Neural progenitor cell (in vitro differentiated cells): ENCODE measurements at regions not wholly inside any gene's neighbourhood (a gene's known extent, or its start where the extent isn't known, plus 50 kb on each side); places are given as distances from the start of the nearest gene placed in this dataset.
"Not testable (repeated sequence)": the region's sequence is repeated elsewhere in the genome, so short reads cannot be mapped to it uniquely, and the experiment has no call there.

ENCODE experiments used
- DNase-seq: peaks from one replicate; pipeline ENCODE4 v3.0.0-alpha.2; 2016; ENCODE audit warnings: low spot score
- H2AFZ ChIP-seq: fragments of 200-600 bp; sonication (generic); replicated peaks from 2 replicates; pipeline ENCODE4 v1.6.1; 2016; ENCODE audit warnings: antibody characterized with exemption
- H3F3A ChIP-seq: fragments of 200-600 bp; sonication (generic); 2 replicates; pipeline ENCODE4 v1.6.1; 2016; ENCODE audit warnings: antibody characterized with exemption, low read depth
- H3K27ac ChIP-seq: fragments of 200-600 bp; sonication (generic); 2 replicates; pipeline ENCODE4 v1.5.1; 2016; ENCODE audit warnings: mild to moderate bottlenecking
- H3K27me3 ChIP-seq: fragments of 200-600 bp; sonication (generic); 2 replicates; pipeline ENCODE4 v1.6.1; 2016; ENCODE audit warnings: mild to moderate bottlenecking, moderate library complexity
- H3K36me3 ChIP-seq: fragments of 200-600 bp; sonication (generic); 2 replicates; pipeline ENCODE4 v1.5.1; 2016
- H3K4me1 ChIP-seq: fragments of 200-600 bp; sonication (generic); 2 replicates; pipeline ENCODE4 v1.6.1; 2016; ENCODE audit warnings: mixed run types
- H3K4me2 ChIP-seq: fragments of 200-600 bp; sonication (generic); 2 replicates; pipeline ENCODE4 v1.6.1; 2016
- H3K4me3 ChIP-seq: fragments of 200-600 bp; sonication (generic); 2 replicates; pipeline ENCODE4 v1.5.1; 2016
- H3K79me2 ChIP-seq: fragments of 200-600 bp; sonication (generic); 2 replicates; pipeline ENCODE4 v1.6.1; 2016; ENCODE audit warnings: low read depth
- H3K9ac ChIP-seq: fragments of 200-600 bp; sonication (generic); 2 replicates; pipeline ENCODE4 v1.6.1; 2016
- H3K9me3 ChIP-seq: fragments of 200-600 bp; sonication (generic); 2 replicates; pipeline ENCODE4 v1.5.1; 2016; ENCODE audit warnings: low read depth
- H4K20me1 ChIP-seq: fragments of 200-600 bp; sonication (generic); 2 replicates; pipeline ENCODE4 v1.6.1; 2016; ENCODE audit warnings: low read depth
- H3K27ac Mint-ChIP-seq: 3 replicates; pipeline ENCODE4 v1.8.0; 2021; ENCODE audit warnings: mixed read lengths
- H3K27me3 Mint-ChIP-seq: 2 replicates; pipeline ENCODE4 v1.8.0; 2022; ENCODE audit warnings: low read depth, mild to moderate bottlenecking, inconsistent platforms, moderate library complexity, mixed read lengths; ENCODE audit not compliant: insufficient read depth
- H3K36me3 Mint-ChIP-seq: 3 replicates; pipeline ENCODE4 v1.8.0; 2021; ENCODE audit warnings: mixed read lengths
- H3K4me1 Mint-ChIP-seq: 3 replicates; pipeline ENCODE4 v1.8.0; 2021; ENCODE audit warnings: mixed read lengths
- H3K4me3 Mint-ChIP-seq: 3 replicates; pipeline ENCODE4 v1.8.0; 2021; ENCODE audit warnings: mild to moderate bottlenecking, moderate library complexity, mixed read lengths
- H3K9me3 Mint-ChIP-seq: 3 replicates; pipeline ENCODE4 v1.8.0; 2020; ENCODE audit warnings: mixed read lengths
- EZH2phosphoT487 ChIP-seq: fragments of 200-600 bp; sonication (generic); IDR thresholded peaks from 2 replicates; pipeline ENCODE4 v1.6.1; 2017; ENCODE audit warnings: antibody characterized with exemption

DNA sequence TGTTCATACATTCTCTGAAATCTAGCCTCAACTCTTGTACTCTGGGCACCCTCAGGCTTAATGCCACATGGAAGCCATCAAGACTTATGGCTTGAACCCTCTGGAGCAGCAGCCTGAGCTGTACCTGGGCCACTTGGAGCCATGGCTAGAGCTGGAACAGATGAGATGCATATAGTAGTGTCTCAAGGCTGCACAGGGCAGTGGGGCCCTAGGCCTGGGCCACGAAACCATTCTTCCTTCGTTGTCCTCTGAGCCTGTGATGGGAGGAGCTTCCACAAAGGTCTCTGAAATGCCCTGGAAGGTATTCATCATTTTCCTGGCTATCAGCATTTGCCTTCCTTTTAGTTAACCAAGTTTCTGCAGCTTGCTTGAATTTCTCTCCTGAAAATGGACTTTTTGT, 1427.2 kb upstream of the PCDH10 start:
- H3F3A ChIP-seq, result no peaks in the 10 kb centered on the region
- Mint-ChIP-seq H3K4me3 (no peak overlapping the region), H3K27ac (no peak overlapping the region), H3K27me3 (no peaks in the 10 kb centered on the region), H3K4me1 (no peaks in the 10 kb centered on the region), H3K9me3 (peaks cover 7% of the 10 kb centered on the region), H3K36me3 (peaks cover 2% of the 10 kb centered on the region)
- H3K4me2 ChIP-seq, result no peak overlapping the region
- no peaks in the 10 kb centered on the region for H3K36me3 ChIP-seq
- no peaks in the 10 kb centered on the region for H3K27me3 ChIP-seq
- TF ChIP-seq EZH2phosphoT487, result no peak
- H3K9ac ChIP-seq, result no peak overlapping the region
- H3K27ac ChIP-seq, result no peak overlapping the region
- H4K20me1 ChIP-seq, result no peaks in the 10 kb centered on the region
- DNase-seq, result no peak
- no peaks in the 10 kb centered on the region for H3K9me3 ChIP-seq
- no peaks in the 10 kb centered on the region for H3K79me2 ChIP-seq
- no peak overlapping the region for H2AFZ ChIP-seq
- no peaks in the 10 kb centered on the region for H3K4me1 ChIP-seq
- no peak overlapping the region for H3K4me3 ChIP-seq

DNA sequence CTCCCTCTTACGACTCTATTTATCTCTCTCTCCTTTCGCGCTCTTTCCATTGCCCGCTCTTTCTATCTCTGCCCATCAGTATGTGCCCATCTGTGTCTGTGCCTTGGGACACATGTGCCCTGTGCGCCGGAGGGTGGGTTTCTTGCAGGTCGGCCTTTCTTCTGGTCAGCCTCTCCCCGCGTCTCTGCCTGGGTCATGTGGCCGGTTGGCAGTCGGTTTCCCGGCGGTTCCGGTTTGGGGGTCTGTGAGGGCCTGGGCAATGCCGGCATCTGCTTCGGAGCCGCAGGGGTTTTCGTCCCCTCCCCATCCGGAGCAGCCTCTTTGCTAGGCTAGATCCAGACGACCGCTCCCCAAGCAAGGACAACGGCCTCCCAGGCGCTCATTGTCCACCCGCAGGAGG, 1426.0 kb upstream of the PCDH10 start:
- H3K79me2 ChIP-seq, H4K20me1 ChIP-seq, H3K9me3 ChIP-seq, H3K4me3 Mint-ChIP-seq, H3K27ac ChIP-seq, H3F3A ChIP-seq, H3K9me3 Mint-ChIP-seq, H2AFZ ChIP-seq, H3K4me1 ChIP-seq, H3K9ac ChIP-seq, H3K27ac Mint-ChIP-seq, H3K27me3 ChIP-seq, H3K4me2 ChIP-seq, DNase-seq, H3K36me3 ChIP-seq, H3K27me3 Mint-ChIP-seq, H3K36me3 Mint-ChIP-seq, H3K4me3 ChIP-seq, H3K4me1 Mint-ChIP-seq: not testable (repeated sequence)

DNA sequence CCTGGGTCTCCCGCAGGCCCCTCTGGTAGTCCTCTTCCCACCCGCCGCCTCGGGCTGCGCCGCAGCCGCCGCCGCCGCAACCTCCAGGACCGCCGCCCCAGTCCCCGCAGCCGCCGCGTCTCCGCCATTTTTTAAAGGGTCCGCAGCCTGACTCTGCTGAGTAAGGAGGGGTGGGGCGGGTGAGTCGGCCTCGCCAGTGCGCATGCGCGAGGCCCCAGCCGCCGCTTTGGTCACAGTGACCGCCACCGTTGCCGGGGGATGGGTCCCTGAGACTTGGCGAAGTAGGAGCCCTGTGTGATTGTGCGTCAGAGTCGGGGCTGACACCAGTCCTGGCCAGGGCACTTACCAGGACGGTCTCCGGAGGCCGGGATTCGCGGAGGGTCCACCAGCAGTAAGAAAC, 1424.2 kb upstream of the PCDH10 start:
- H3K4me1 ChIP-seq, H4K20me1 ChIP-seq, H3K27me3 ChIP-seq, H3K4me1 Mint-ChIP-seq, H3F3A ChIP-seq, H3K4me2 ChIP-seq, H3K36me3 ChIP-seq, H3K36me3 Mint-ChIP-seq, H3K79me2 ChIP-seq, H3K9ac ChIP-seq, H3K27ac Mint-ChIP-seq, H3K27me3 Mint-ChIP-seq, H3K4me3 ChIP-seq, H3K27ac ChIP-seq, H2AFZ ChIP-seq, H3K4me3 Mint-ChIP-seq, H3K9me3 ChIP-seq: not testable (repeated sequence)
- H3K9me3 Mint-ChIP-seq, result peaks cover 10% of the 10 kb centered on the region
- DNase-seq, result peak; percentile 30

DNA sequence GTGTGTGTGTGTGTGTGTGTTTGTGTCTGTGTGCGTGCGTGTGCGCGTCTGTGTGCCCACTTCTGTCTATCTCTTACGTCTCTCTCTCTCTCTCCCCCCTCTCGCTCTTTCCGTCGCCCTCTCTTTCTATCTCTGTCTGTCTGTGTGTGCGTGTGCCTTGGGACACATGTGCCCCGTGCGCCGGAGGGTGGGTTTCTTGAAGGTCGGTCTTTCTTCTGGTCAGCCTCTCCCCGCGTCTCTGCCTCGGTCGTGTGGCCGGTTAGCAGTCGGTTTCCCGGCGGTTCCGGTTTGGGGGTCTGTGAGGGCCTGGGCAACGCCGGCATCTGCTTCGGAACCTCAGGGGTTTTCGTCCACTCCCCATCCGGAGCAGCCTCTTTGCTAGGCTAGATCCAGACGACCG, 1423.6 kb upstream of the PCDH10 start:
- not testable (repeated sequence) for H3K27ac Mint-ChIP-seq, H3K36me3 ChIP-seq
- H3K9me3 Mint-ChIP-seq, result peaks cover 12% of the 10 kb centered on the region

DNA sequence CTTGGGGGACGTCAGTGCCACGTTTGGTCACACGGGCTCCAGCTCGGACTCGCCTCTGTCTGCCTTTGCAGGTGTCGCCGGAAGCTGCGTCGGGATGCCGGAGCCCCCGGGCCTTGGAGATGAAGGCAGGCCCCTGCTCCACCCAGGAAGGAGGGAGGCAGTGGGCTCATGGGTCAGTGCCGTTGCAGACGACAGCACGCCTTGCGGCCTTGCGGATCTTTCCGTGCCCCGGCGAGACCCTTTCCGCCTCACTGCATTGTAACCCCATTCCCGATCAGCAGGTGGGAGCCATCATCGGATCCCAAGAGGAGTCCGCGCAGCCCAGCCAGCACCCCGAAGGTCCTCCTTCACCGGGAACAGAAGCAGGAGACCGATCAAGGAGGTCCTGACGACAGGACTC, 1422.2 kb upstream of the PCDH10 start:
- H3K36me3 Mint-ChIP-seq, result not testable (repeated sequence)

More for the DNA sequence above, 1423.6 kb upstream of the PCDH10 start:
- not testable (repeated sequence) for H3K79me2 ChIP-seq, H3K4me3 ChIP-seq, H3K9ac ChIP-seq, H4K20me1 ChIP-seq, H3K9me3 ChIP-seq, H3K4me3 Mint-ChIP-seq, H3K27me3 Mint-ChIP-seq, H3K4me1 Mint-ChIP-seq, H3K36me3 Mint-ChIP-seq, H3K4me2 ChIP-seq, H3K27ac ChIP-seq, DNase-seq, H2AFZ ChIP-seq, H3K27me3 ChIP-seq, H3K4me1 ChIP-seq, H3F3A ChIP-seq

DNA sequence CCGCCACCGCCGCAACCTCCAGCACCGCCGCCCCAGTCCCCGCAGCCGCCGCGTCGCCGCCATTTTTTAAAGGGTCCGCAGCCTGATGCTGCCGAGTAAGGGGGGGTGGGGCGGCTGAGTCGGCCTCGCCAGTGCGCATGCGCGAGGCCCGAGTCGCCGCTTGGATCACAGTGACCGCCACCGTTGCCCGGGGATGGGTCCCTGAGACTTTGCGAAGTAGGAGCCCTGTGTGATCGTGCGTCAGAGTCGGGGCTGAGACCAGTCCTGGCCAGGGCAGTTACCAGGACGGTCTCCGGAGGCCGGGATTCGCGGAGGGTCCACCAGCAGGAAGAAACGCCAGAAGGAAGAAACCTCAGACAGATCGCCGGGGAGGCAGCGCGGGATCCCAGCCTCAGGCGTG, 1421.7 kb upstream of the PCDH10 start:
- H3K4me3 Mint-ChIP-seq, H3K4me1 Mint-ChIP-seq: not testable (repeated sequence)

More for the DNA sequence above, 1422.2 kb upstream of the PCDH10 start:
- not testable (repeated sequence) for H3K27ac Mint-ChIP-seq, H3K4me1 Mint-ChIP-seq, DNase-seq, H3K9ac ChIP-seq, H3K4me3 Mint-ChIP-seq, H3F3A ChIP-seq, H3K4me1 ChIP-seq, H3K27me3 ChIP-seq, H2AFZ ChIP-seq, H3K9me3 ChIP-seq, H4K20me1 ChIP-seq, H3K4me3 ChIP-seq, H3K27me3 Mint-ChIP-seq, H3K4me2 ChIP-seq, H3K27ac ChIP-seq, H3K36me3 ChIP-seq, H3K79me2 ChIP-seq
- H3K9me3 Mint-ChIP-seq, result peaks cover 12% of the 10 kb centered on the region

GRCh38 chr4:131729205-131729604, 1419.9 kb upstream of the PCDH10 start:
- not testable (repeated sequence) for H3K79me2 ChIP-seq, DNase-seq, H3K9me3 Mint-ChIP-seq, H3K4me3 Mint-ChIP-seq, H3K27ac Mint-ChIP-seq, H4K20me1 ChIP-seq, H3K27me3 Mint-ChIP-seq, H3K4me2 ChIP-seq, H2AFZ ChIP-seq, H3K9me3 ChIP-seq, H3K27ac ChIP-seq, H3K4me3 ChIP-seq, H3K4me1 Mint-ChIP-seq, H3K36me3 ChIP-seq, H3F3A ChIP-seq, H3K36me3 Mint-ChIP-seq, H3K27me3 ChIP-seq, H3K4me1 ChIP-seq, H3K9ac ChIP-seq

More for the DNA sequence above, 1421.7 kb upstream of the PCDH10 start:
- not testable (repeated sequence) for H3F3A ChIP-seq, H3K27me3 Mint-ChIP-seq, H4K20me1 ChIP-seq, H3K27ac ChIP-seq, DNase-seq, H3K4me2 ChIP-seq, H2AFZ ChIP-seq, H3K4me1 ChIP-seq, H3K79me2 ChIP-seq, H3K4me3 ChIP-seq, H3K9ac ChIP-seq, H3K27ac Mint-ChIP-seq, H3K36me3 Mint-ChIP-seq, H3K36me3 ChIP-seq, H3K9me3 ChIP-seq, H3K27me3 ChIP-seq
- peaks cover 12% of the 10 kb centered on the region for H3K9me3 Mint-ChIP-seq

DNA sequence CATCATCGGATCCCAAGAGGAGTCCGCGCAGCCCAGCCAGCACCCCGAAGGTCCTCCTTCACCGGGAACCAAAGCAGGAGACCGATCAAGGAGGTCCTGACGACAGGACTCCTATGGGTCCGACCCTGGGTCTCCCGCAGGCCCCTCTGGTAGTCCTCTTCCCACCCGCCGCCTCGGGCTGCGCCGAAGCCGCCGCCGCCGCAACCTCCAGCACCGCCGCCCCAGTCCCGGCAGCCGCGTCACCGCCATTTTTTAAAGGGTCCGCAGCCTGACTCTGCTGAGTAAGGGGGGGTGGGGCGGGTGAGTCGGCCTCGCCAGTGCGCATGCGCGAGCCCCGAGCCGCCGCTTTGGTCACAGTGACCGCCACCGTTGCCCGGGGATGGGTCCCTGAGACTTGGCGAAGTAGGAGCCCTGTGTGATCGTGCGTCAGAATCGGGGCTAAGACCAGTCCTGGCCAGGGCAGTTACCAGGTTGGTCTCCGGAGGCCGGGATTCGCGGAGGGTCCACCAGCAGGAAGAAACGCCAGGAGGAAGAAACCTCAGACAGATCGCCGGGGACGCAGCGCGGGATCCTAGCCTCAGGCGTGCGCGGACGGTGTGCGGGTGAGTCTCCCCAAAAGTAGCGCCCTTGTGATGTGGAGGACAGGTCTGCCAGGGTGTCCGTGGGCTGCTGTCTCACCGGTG, 1419.2 kb upstream of the PCDH10 start:
- H3K79me2 ChIP-seq, H3K27ac Mint-ChIP-seq, H3K36me3 ChIP-seq, H3K4me1 ChIP-seq, H4K20me1 ChIP-seq, H2AFZ ChIP-seq, H3K4me3 ChIP-seq, H3F3A ChIP-seq, DNase-seq, H3K4me1 Mint-ChIP-seq, H3K4me2 ChIP-seq, H3K9me3 Mint-ChIP-seq, H3K9me3 ChIP-seq, H3K4me3 Mint-ChIP-seq, H3K27ac ChIP-seq, H3K9ac ChIP-seq, H3K27me3 ChIP-seq, H3K36me3 Mint-ChIP-seq, H3K27me3 Mint-ChIP-seq: not testable (repeated sequence)
